ENCODE measurements at regions not wholly inside any gene's neighbourhood (a gene's known extent, or its start where the extent isn't known, plus 50 kb on each side); places are given as distances from the start of the nearest gene placed in this dataset.

DNA sequence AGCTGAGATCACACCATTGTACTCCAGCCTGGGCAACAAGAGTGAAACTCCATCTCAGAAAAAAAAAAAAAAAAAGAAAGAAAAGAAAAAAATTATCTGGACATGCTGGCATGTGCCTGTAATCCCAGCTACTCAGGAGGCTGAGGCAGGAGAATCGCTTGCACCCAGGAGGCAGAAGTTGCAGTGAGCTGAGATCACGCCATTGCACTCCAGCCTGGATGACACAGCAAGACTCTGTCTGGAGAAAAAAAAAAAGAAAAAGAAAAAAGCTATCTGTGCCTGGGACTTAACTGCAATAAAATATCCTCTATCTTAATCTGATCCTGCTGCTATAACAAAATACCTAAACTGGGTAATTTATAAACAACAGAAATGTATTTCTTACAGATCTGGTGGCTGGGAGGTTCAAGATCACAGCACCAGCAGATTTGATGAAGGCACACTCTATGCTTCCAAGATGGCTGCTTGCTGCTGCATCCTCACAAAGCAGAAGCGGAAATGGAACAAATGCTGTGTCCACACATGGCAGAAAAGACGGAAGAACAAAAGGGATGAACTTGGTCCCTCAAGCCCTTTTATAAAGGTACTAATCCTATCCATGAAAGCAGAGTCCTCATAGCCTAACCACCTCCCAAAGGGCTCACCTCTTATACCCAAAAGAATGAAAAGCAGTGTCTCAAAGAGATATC, 273.3 kb upstream of the JARID2 start:
- no peak for TF ChIP-seq CTCF (IDR thresholded peaks at IDR 0.05)
- TF ChIP-seq POLR2AphosphoS5 (IDR thresholded peaks at IDR 0.05; ENCODE audit: low read depth, low read length): no peak
- TF ChIP-seq, protein P1, sequence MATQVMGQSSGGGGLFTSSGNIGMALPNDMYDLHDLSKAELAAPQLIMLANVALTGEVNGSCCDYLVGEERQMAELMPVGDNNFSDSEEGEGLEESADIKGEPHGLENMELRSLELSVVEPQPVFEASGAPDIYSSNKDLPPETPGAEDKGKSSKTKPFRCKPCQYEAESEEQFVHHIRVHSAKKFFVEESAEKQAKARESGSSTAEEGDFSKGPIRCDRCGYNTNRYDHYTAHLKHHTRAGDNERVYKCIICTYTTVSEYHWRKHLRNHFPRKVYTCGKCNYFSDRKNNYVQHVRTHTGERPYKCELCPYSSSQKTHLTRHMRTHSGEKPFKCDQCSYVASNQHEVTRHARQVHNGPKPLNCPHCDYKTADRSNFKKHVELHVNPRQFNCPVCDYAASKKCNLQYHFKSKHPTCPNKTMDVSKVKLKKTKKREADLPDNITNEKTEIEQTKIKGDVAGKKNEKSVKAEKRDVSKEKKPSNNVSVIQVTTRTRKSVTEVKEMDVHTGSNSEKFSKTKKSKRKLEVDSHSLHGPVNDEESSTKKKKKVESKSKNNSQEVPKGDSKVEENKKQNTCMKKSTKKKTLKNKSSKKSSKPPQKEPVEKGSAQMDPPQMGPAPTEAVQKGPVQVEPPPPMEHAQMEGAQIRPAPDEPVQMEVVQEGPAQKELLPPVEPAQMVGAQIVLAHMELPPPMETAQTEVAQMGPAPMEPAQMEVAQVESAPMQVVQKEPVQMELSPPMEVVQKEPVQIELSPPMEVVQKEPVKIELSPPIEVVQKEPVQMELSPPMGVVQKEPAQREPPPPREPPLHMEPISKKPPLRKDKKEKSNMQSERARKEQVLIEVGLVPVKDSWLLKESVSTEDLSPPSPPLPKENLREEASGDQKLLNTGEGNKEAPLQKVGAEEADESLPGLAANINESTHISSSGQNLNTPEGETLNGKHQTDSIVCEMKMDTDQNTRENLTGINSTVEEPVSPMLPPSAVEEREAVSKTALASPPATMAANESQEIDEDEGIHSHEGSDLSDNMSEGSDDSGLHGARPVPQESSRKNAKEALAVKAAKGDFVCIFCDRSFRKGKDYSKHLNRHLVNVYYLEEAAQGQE (IDR thresholded peaks at IDR 0.05; ENCODE audit: insufficient read depth in 1 of 2, low read depth in 2 of 2, low read length in 1 of 2): no peak
- TF ChIP-seq SIN3A (IDR thresholded peaks at IDR 0.05; ENCODE audit: borderline replicate concordance, insufficient read depth, low read depth, low read length): no peak
- TF ChIP-seq TCF7L2 (IDR thresholded peaks at IDR 0.05; ENCODE audit: low read depth, low read length): no peak
